ENCODE measurements at regions not wholly inside any gene's neighbourhood (a gene's known extent, or its start where the extent isn't known, plus 50 kb on each side); places are given as distances from the start of the nearest gene placed in this dataset.
"Not testable (repeated sequence)": the region's sequence is repeated elsewhere in the genome, so short reads cannot be mapped to it uniquely, and the experiment has no call there.

DNA sequence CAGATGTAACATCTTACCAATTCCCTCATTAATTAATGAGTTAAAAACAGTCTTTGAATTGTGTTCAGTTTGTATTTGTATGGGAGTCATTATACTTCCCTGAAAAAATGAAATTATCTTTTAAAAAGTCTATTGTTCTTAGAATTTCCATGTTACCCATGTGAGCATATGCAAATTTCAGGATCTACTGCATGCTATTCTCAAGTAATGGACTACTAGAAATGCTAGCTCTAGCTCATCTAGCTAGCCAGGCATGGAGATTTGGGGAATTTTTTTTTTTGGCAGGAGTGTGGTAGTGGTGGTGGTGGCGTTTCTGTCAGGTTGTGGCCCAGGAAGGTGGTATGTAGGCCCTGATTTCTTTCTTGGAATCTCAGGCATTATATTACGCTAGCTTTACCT is 218.4 kb downstream of the AEBP2 start:
- intact Hi-C loops (cut with DNase I): no loop called here
- ATAC-seq: no peak

DNA sequence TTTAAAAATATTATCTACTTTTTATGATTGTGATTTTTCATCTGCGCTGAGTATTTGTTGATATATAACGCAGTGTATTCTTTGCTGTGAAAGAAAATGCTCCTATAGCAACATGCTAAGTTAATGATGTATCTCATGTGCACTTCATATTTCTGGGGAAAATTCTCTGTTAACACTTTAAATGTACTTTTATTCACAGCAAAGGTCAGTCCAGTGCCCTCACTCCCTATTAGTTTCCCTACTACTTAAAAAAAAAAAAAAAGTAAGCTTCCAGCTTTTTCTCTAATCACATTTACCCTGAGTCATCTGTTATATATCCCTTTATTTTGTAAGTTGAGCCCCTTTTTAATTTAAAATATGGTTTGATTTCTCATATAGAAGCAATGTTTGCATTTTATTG is 219.8 kb downstream of the AEBP2 start:
- no peak for DNase-seq
- intact Hi-C loops (cut with DNase I): no loop called here
- no peak for ATAC-seq

More for the DNA sequence above, 218.4 kb downstream of the AEBP2 start:
- no peak for DNase-seq

DNA sequence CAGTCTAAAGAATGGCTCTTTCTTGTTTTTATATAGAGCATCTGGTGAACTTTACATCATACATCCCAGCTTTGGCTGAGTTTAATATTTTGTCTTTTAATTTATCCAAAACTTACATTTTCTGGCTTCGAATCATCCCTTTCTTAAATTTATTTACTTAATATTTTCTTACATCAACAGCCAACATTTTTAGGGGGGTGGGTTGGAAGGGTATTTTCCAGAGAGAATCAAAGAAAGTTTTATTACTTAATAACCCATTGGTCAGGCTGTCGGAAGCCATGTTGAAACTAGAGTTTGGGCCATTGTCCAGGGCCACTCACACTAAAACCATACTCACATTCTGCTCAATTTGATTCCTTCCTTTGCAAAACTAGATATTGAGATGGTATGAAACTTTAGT is 220.2 kb downstream of the AEBP2 start:
- DNase-seq: no peak
- no peak for ATAC-seq
- intact Hi-C loops (cut with DNase I): no loop called here

DNA sequence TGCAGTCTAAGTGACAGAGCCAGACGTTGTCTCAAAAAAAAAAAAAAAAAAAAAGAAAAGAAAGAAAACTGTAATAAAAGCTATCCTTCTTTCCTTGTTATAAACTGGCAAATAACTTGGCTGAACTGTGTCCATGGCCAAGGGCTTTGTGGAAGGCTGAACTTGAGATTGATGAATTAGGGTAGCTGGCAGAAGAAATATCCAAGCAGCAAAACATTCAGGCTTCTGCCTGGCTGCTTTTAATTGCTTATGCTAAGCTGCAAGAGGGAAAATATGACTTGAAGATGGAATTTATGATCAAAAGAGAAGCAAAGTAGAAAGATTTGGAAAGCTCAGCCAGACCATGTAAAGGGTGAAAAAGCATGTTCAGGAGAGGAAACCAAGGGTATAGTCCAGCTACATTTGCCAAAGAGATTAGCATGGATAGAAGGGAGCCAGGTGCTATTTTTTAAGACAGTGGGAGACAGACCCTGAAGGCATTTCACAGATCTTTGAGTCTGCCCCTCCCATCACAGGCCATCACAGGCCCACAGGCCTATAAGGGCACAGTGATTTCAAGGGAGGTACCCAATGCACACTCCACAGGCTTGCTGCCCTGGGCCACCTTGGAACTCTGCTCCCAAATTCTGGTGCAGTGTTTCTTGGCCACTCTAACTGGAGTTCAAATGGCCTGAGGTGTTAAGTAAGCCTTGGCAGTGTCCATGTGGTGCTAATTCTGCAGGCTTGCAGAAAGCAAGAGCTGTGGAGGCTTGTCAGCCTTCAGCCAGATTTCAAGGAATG is 226.0 kb downstream of the AEBP2 start:
- no peak for DNase-seq
- ATAC-seq: no peak
- intact Hi-C loops (cut with DNase I): no loop called here

DNA sequence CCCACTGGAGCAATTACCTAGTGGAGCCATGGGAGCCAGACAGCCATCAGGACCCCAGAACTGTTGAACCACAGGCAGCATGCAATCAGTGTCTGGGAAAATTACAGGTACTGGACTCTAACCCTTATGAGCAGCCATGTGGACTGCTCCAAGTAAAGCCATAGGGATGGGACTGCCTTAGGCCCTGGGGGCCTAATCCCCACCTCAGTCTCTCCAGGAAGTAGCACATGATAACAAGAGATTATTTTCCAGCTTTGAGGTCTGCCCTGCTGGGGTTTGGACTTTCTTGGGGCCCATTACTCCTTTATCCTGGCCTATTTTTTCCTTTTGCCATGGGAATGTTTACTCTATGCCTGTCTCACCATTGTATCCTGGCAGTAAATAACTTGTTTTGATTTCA is 226.8 kb downstream of the AEBP2 start:
- ATAC-seq (no peak), DNase-seq (no peak)
- intact Hi-C loops (cut with DNase I): no loop called here

DNA sequence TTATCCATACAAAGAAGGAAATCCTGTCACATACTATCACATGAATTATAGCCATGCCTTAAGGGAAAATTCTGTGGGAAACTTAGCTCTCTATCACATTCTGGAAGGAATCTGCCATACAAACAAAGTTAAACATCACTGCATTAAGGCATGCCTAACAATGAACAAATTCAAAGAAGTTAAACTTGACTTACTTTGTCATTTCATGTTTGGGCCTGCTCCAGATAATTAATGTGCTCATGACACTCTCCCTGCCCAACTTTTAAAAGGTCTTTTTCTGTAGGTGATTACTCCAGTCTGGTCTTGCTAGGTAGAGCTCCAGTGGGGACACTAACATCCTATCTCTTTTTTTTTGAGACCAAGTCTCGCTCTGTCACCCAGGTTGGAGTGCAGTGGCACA is 230.5 kb downstream of the AEBP2 start:
- DNase-seq (no peak), ATAC-seq (no peak)
- intact Hi-C loops (cut with DNase I): no loop called here

DNA sequence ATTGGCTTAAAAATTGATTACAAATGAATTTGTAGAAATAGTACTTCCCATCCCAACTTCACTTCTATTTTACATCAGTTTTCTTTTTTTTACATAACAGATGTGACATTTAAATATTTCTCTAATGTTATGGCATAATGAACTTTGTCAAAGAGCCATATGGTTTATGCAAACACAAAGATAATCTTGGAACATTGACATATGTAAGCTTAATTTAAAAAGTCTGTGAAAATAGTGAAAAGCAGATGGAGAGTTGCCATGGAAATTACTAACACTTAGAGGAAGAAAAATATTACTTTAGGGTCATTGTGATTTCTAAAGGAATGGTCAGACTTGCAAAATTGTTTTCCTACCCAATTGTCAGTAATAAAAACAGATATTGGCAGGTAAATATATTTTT is 232.4 kb downstream of the AEBP2 start:
- no peak for ATAC-seq
- DNase-seq: no peak
- intact Hi-C loops (cut with DNase I): no loop called here

DNA sequence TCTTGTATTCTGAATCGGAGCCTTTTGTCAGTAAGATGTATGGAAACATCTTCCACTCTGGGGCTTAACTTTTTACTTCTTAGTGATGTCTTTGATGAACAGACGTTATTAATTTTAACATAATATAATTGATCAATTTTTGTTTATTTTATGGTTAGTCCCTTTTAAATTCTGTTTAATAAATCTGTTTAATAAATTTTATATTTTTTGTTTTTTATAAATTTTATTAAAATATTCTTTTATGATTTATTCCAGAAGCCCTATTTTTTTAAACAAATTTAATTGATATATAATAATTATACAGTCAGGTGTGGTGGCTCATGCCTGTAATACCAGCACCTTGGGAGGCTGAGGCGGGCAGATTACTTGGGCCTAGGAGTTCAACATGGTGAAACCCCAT is 235.1 kb downstream of the AEBP2 start:
- intact Hi-C loops (cut with DNase I): no loop called here
- ATAC-seq: no peak

DNA sequence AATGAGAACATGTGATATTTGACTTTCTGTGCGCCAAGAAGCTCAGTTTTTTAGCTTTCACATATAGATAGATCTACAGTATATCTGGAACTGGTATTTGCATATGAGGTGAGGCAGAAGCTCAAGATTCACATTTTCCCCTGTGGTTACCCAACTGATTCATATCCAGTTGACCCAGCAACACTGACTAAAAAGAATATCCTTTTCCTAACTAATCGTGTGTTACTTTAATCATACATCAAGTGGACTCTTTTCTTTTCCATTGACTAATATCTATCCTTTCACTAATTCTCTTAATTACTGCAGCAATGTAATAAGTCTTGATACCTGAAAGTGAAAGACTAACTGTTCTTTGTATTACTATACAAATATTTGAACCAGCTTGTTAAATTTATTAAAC is 236.1 kb downstream of the AEBP2 start:
- DNase-seq: no peak
- no peak for ATAC-seq
- intact Hi-C loops (cut with DNase I): no loop called here

More for the DNA sequence above, 235.1 kb downstream of the AEBP2 start:
- DNase-seq: no peak

DNA sequence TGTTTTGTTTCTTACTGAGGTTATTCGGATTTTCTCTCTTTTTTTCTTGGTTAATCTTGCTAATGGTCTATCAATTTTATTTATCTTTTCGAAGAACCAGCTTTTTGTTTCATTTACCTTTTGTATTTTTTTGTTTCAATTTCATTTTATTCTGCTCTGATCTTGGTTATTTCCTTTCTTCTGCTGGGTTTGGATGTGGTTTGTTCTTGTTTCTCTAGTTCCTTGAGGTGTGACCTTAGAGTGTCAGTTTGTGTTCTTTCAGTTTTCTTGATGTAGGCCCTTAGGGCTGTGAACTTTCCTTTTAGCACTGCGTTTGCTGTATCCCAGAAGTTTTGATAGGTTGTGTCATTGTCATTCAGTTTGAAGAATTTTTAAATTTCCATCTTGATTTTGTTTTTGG is 239.2 kb downstream of the AEBP2 start:
- ATAC-seq; DNase-seq; intact Hi-C loops (cut with DNase I): not testable (repeated sequence)

DNA sequence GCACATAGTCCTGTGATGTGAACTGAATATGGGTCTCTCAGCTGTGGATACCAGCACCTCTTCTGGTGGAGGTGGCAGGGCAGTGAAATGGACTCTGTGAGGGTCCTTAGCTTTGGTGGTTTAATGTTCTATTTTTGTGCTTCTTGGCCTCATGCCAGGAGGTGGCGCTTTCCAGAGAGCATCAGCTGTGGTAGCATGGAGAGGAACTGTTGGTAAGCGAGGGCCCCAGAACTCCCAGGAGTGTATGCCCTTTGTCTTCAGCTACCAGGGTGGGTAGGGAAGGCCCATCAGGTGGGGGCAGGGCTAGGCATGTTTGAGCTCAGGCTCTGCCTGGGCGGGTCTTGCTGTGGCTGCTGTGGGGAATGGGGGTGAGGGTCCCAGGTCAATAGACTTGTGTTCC is 241.7 kb downstream of the AEBP2 start:
- no peak for ATAC-seq
- intact Hi-C loops (cut with DNase I): no loop called here
- no peak for DNase-seq

DNA sequence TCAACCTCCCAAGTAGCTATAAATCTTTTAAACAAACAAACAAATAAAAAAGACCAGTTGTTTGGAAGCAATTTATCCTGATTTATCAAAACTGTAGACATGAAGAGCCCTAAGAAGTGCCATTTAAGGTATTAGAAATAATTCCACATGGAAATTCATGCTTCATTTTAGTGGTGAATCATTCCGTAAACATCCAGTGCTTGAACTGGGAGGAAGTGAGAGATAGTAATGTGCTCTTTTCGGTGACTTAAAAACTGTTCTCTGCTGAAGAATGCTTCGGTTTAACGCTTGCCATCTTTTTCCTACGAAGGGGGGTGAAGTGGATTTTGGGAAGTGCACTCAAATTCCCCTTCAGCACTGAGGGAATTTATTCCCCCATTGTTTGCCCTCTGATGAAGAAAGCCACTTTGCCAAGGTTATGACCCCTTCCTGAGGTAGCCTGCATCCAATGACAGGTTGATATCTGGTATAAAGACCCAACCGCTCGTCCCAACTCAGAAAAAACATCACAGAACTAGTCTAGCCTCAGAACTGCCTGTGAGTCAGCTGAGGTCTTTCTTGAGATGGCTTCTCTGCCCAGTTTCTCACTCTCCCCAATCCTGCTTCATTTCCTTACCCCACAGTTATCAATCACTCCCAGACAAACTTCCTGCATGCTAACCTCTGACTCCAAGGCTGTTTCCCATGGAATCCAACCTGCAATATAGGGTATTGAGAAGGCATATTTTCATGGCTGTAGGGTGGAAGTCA is 244.1 kb downstream of the AEBP2 start:
- ATAC-seq: peak in 1 of 2 donors; percentile 76

DNA sequence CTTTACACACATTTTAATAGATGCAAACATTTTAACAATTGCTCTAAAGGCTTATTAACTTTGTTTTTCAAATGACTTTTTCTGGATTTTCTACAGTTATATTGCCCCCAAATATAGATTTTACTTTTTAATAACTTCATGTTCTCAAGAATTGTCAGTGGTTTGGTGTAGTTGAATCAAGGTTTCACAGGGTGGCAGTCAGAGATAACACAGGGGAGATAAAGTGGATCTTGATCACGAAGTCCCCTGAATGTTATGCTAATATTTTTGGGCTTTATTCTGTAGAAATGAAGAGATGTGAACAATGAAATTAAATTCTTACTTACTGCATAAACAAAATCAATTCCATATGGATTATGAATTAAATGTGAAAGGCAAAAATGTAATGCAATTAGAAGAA is 248.1 kb downstream of the AEBP2 start:
- ATAC-seq (no peak), DNase-seq (no peak)
- intact Hi-C loops (cut with DNase I): no loop called here

More for the DNA sequence above, 244.1 kb downstream of the AEBP2 start:
- no peak for DNase-seq
- intact Hi-C loops (cut with DNase I): no loop called here

DNA sequence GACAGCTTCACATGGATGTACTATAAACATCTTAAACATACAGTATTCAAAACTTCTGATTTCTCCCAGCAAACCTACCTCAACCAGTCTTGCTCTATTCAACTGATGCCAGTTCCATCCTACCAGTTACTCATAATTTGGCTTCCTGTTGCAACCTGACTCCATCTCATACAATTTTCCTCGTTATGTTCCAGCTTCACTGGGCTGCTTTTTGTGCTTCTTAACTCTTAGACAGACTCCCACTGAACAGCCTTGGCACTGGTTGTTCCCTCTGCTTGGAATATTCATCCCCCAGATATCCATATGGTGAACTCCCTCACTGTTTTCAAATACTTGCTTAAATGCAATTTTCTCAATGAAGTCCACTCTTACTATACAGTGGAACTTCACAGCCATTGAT is 249.2 kb downstream of the AEBP2 start:
- no peak for ATAC-seq
- no peak for DNase-seq
- intact Hi-C loops (cut with DNase I): no loop called here

DNA sequence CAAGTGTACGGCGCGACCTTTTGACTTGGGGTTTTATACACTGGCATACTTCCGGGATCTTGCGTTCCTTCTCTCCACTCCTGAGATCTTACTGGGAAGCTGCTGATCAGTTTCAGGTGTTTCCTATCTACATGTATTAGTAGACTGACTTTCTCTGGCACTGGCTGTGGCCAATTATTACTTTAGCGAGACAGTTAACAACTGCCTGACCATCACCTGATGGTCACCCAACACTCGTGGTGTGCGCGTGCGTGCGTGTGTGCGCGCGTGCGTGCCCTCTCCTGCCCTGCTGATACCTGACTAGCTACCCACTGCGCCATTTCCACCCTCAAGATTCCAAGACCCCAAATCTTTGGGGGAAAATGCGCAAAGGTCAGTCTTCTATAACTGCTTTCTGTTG is 249.9 kb downstream of the AEBP2 start:
- ATAC-seq (no peak), DNase-seq (no peak)
- intact Hi-C loops (cut with DNase I): no loop called here

DNA sequence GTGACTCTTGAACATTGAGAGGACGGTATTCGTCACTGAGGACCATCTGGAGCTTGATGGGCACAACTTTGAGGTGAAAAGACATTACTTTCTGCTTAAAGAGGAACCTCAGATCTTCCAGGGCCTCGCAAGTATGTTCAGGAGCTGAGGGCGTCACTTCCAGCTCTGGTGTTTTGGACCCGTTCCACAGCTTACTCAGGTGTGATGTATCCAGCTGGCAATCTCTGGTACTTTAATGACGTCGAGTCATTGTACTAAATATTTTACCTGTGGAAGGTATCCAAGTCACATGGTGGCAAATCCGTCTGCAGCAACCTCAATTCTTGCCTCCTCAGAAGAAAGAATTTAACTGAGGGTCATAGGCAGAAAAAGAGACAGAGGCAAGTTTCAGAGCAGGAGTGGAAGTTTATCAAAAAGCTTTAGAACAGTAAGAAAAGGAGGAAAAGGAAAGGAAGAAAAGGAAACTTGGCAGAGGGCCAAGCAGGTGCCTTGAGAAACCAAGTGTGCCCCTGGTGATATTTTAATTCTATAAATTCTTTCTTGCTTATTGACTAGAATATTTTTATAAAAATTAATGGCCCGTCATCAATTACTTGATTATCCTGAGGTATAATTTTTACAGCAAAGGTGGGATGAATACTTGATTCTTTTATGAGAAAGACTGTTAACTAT is 250.6 kb downstream of the AEBP2 start:
- ATAC-seq (no peak), DNase-seq (no peak)
- intact Hi-C loops (cut with DNase I): no loop called here

DNA sequence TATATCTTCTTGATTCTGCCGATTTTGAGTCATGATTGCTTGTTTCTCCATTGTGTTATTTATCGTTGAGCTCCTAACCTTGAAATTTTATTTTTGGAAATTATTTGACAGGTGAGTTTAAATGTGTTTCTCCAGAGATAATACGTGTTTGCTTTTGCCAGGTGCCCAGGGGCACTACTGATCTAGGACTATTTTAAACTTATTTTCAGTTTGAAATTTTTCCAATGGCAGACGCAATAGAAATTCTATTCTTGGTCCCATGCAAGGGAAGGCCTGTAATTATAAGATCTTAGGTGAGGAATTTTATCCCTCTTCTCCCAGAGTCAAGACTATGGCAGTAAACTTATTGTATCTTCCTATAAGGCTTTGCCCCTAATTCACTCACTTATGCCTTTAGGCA is 252.8 kb downstream of the AEBP2 start:
- ATAC-seq (peak; percentile 36 to 71), DNase-seq (no peak)
- intact Hi-C loops (cut with DNase I): no loop called here

DNA sequence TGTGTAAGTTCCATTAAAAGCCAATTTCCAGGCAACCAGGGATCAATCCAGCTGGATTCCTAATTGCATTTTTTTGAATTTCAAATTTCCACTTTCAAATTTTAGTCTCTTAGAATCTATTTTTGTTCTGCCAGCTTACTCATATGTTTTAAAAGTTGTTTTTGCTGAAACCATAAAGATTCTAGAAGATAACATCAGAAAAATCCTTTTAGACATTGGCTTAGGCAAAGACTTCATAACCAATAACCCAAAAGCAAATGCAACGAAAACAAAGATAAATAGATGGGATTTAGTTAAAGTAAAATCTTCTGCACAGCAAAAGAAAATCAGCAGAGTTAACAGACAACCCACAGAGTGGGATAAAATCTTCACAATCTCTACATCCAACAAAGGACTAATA is 253.3 kb downstream of the AEBP2 start:
- DNase-seq (no peak), ATAC-seq (no peak)
- intact Hi-C loops (cut with DNase I): no loop called here

DNA sequence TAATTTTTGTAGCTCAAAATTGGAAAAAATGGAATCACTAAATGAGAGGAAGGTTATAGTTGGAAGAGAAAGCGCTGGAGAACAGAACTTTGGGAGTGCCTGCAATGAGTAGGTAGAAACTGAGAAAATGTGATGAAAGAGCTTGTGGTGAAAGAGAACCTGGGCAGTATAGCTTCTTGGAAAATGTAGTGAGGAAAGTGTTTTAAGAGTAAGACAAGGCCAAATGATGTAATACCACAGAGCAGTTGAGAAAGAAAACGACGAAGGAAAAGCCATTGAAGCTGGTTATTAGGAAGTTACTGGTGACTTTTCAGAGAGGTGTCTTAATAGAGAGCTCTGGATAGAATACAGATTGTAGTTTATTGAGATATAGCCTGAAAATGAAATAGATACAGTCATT is 255.3 kb downstream of the AEBP2 start:
- ATAC-seq (peak in 1 of 2 donors; percentile 83), DNase-seq (no peak)
- intact Hi-C loops (cut with DNase I): no loop called here

Measured in left cardiac atrium (tissue), 4 donors.